Immature natural killer cell (primary cell): ENCODE measurements at regions not wholly inside any gene's neighbourhood (a gene's known extent, or its start where the extent isn't known, plus 50 kb on each side); places are given as distances from the start of the nearest gene placed in this dataset.
"Not testable (repeated sequence)": the region's sequence is repeated elsewhere in the genome, so short reads cannot be mapped to it uniquely, and the experiment has no call there.

Source experiments
- DNase-seq, 3 donors: peaks; one replicate each; pipeline ENCODE4 v3.0.0; 2022; ENCODE audit warnings: mixed read lengths in 1 of 3
- H3K27ac Mint-ChIP-seq, 6 donors: one replicate each; pipeline ENCODE4 v1.8.0; 2020; ENCODE audit warnings: mixed read lengths in 6 of 6, mild to moderate bottlenecking in 5 of 6, inconsistent platforms in 4 of 6, moderate library complexity in 3 of 6
- H3K27me3 Mint-ChIP-seq, 3 donors: one replicate each; pipeline ENCODE4 v1.8.0; 2020 to 2021; ENCODE audit warnings: low read depth in 3 of 3, mild to moderate bottlenecking in 3 of 3, mixed read lengths in 3 of 3, moderate library complexity in 3 of 3, inconsistent platforms in 1 of 3
- H3K36me3 Mint-ChIP-seq, 3 donors: one replicate each; pipeline ENCODE4 v1.8.0; 2020; ENCODE audit warnings: mixed read lengths in 3 of 3, inconsistent platforms in 2 of 3, mild to moderate bottlenecking in 2 of 3
- H3K4me1 Mint-ChIP-seq, 2 donors: one replicate each; pipeline ENCODE4 v1.8.0; 2020; ENCODE audit warnings: inconsistent platforms in 2 of 2, mild to moderate bottlenecking in 2 of 2, mixed read lengths in 2 of 2, moderate library complexity in 1 of 2
- H3K4me3 Mint-ChIP-seq, 5 donors: one replicate each; pipeline ENCODE4 v1.8.0; 2020; ENCODE audit warnings: mild to moderate bottlenecking in 5 of 5, mixed read lengths in 5 of 5, inconsistent platforms in 3 of 5, moderate library complexity in 3 of 5
- H3K9me3 Mint-ChIP-seq, 6 donors: one replicate each; pipeline ENCODE4 v1.8.0; 2020; ENCODE audit warnings: mild to moderate bottlenecking in 6 of 6, mixed read lengths in 6 of 6, inconsistent platforms in 4 of 6, moderate library complexity in 3 of 6

DNA sequence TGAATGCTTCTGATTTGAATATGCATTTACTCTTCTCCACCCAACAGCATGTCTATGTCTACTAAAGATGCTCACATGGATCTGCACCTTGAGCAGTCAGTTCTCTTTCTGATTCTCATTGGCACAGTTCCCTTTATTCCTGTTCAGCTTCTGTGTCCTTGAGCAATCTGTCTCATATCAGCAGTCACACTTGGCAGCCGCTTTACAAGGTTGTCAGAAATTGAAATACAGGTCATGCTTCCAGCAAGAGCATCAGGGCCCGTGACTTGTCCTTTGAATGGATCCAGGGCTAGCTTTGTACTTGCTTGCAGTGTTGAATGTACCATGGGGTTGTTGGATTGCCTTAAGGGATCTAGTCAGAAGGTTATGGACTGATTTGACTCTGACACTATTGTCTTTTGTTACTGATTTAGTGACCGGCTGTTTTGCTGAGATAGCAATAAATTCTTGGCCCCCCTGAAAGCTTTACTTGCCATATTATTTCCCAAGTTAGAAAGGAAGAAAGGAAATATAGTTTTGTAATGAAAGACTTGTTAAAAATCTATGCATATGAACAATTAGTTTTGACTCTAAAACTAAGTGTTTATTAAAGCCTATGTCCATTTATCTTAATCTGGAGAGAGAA lies 273.4 kb upstream of the ISL1 start:
- peaks cover 2 to 50% (median 15%) of the 10 kb centered on the region in 6 donors for H3K9me3 Mint-ChIP-seq
- H3K27ac Mint-ChIP-seq: no peak overlapping the region
- H3K4me3 Mint-ChIP-seq: no peak overlapping the region
- H3K4me1 Mint-ChIP-seq: no peaks in the 10 kb centered on the region
- H3K27me3 Mint-ChIP-seq: no peaks in the 10 kb centered on the region
- H3K36me3 Mint-ChIP-seq: no peaks in the 10 kb centered on the region
- no peak for DNase-seq

DNA sequence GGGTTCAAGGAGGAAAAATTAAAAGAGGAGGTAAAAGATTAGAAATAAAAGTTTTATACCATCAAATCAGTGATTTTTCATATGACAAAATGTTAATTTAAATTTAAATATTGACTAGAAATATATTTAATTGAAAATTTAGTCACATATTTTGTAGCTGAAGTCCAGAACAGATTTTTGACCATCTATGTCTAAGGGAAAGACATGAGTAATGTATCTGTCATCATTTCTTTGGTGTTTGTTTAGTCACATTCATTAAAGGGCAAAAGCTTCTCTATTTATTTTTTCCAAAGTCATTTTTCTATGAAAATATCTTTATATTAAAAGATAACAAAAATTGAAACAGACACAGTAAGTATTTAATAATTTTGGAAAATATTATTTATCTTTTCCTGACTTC lies 252.0 kb upstream of the ISL1 start:
- peaks cover 0 to 1% (median 0%) of the 10 kb centered on the region in 3 donors for H3K27me3 Mint-ChIP-seq
- peaks cover 0 to 3% (median 0%) of the 10 kb centered on the region in 3 donors for H3K36me3 Mint-ChIP-seq

DNA sequence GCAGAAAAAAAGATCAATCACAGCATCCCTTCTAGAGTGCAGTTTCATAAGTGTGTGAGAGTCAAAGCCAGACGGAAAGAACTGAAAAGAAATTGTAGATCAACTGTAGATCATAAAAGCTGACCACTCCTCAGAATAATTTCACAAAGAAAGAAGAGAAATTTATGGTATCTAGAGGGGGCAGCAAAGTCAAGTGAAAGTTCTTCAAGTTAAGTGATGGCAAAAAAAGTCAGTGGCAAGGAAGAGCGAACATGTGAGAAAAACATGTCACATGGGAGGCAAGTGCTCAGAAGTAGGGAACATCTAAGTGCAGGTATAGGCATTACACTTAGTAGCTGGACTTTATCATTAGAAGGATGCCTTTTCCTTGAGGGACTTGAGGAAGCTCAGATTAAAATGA lies 245.1 kb upstream of the ISL1 start:
- Mint-ChIP-seq H3K27me3 (peaks cover 0 to 1% (median 0%) of the 10 kb centered on the region in 3 donors), H3K27ac (no peak overlapping the region), H3K36me3 (peaks cover 0 to 2% (median 0%) of the 10 kb centered on the region in 3 donors), H3K4me1 (no peaks in the 10 kb centered on the region), H3K9me3 (peaks cover 19 to 53% (median 26%) of the 10 kb centered on the region in 6 donors), H3K4me3 (no peak overlapping the region)
- no peak for DNase-seq

More for the DNA sequence above, 252.0 kb upstream of the ISL1 start:
- Mint-ChIP-seq H3K9me3 (peaks cover 19 to 41% (median 22%) of the 10 kb centered on the region in 6 donors), H3K4me1 (no peaks in the 10 kb centered on the region), H3K4me3 (no peak overlapping the region), H3K27ac (no peak overlapping the region)
- DNase-seq: no peak

- peaks cover 0 to 4% (median 0%) of the 10 kb centered on the region in 3 donors for H3K27me3 Mint-ChIP-seq
- H3K36me3 Mint-ChIP-seq: no peaks in the 10 kb centered on the region
- DNase-seq: no peak
- no peak overlapping the region for H3K27ac Mint-ChIP-seq
- no peaks in the 10 kb centered on the region for H3K4me1 Mint-ChIP-seq
- no peak overlapping the region for H3K4me3 Mint-ChIP-seq
- H3K9me3 Mint-ChIP-seq: peaks cover 9 to 83% (median 52%) of the 10 kb centered on the region in 6 donors
These were observed 234.8 kb upstream of the ISL1 start for GRCh38 chr5:51148437-51148836.

GRCh38 chr5:51156222-51156621 lies 227.0 kb upstream of the ISL1 start:
- DNase-seq: no peak
- H3K4me3 Mint-ChIP-seq: no peak overlapping the region
- H3K36me3 Mint-ChIP-seq: peaks cover under 1 to 7% (median 1%) of the 10 kb centered on the region in 3 donors
- H3K27ac Mint-ChIP-seq: no peak overlapping the region
- H3K4me1 Mint-ChIP-seq: no peaks in the 10 kb centered on the region
- H3K27me3 Mint-ChIP-seq: no peaks in the 10 kb centered on the region
- peaks cover 15 to 52% (median 29%) of the 10 kb centered on the region in 6 donors for H3K9me3 Mint-ChIP-seq

DNA sequence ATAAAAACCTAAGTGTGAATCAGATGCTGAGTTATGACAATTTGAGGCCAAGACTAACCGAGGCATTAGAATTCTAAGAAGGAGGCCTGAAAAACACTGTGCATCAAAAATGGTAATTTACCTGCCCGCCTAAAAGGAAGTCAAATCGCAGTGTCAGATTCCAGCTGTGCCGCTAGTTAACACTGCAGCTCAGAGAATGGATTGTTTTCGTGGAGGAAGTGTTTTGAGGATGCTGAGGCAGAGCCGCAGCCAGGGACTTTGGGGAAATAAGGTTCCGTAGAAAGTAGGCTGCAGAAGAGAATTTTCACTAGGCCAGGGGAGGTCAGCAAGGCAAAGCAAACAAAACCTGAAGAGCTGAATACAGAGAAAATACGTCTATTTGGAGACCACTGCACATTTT lies 226.4 kb upstream of the ISL1 start:
- Mint-ChIP-seq H3K4me1 (no peaks in the 10 kb centered on the region), H3K27me3 (no peaks in the 10 kb centered on the region), H3K9me3 (peaks cover 15 to 53% (median 30%) of the 10 kb centered on the region in 6 donors), H3K36me3 (peaks cover 4 to 7% (median 4%) of the 10 kb centered on the region in 3 donors), H3K4me3 (no peak overlapping the region), H3K27ac (no peak overlapping the region)
- no peak for DNase-seq

DNA sequence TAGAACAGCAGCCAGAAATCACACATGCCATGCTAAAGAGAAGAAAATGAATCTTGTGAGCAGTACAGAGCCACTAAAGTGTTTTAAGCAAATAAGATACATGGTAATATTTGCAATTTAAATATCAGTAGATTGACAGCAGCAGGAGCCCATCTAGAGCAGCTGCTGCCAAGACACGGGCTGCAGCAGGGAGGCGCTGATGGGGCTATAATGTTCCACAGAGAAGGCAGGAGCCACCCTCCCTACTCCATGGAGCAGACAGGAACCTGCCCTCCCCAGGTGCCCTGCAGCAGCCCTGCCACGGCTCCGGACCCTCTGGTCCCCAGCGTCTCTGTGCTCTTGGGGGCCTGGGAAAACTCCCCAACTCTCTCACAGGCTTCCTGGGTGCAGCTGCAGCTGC lies 224.1 kb upstream of the ISL1 start:
- DNase-seq: no peak
- peaks cover 4 to 13% (median 4%) of the 10 kb centered on the region in 3 donors for H3K36me3 Mint-ChIP-seq
- no peak overlapping the region for H3K27ac Mint-ChIP-seq
- H3K9me3 Mint-ChIP-seq: peaks cover 24 to 60% (median 41%) of the 10 kb centered on the region in 6 donors
- H3K4me1 Mint-ChIP-seq: no peaks in the 10 kb centered on the region
- H3K27me3 Mint-ChIP-seq: peaks cover 0 to 2% (median 0%) of the 10 kb centered on the region in 3 donors
- H3K4me3 Mint-ChIP-seq: no peak overlapping the region

GRCh38 chr5:51159606-51160005 lies 223.6 kb upstream of the ISL1 start:
- no peak overlapping the region for H3K27ac Mint-ChIP-seq
- peaks cover 0 to 2% (median 0%) of the 10 kb centered on the region in 3 donors for H3K27me3 Mint-ChIP-seq
- peaks cover 4 to 10% (median 4%) of the 10 kb centered on the region in 3 donors for H3K36me3 Mint-ChIP-seq
- no peak for DNase-seq
- no peaks in the 10 kb centered on the region for H3K4me1 Mint-ChIP-seq
- no peak overlapping the region for H3K4me3 Mint-ChIP-seq
- peaks cover 24 to 60% (median 42%) of the 10 kb centered on the region in 6 donors for H3K9me3 Mint-ChIP-seq

DNA sequence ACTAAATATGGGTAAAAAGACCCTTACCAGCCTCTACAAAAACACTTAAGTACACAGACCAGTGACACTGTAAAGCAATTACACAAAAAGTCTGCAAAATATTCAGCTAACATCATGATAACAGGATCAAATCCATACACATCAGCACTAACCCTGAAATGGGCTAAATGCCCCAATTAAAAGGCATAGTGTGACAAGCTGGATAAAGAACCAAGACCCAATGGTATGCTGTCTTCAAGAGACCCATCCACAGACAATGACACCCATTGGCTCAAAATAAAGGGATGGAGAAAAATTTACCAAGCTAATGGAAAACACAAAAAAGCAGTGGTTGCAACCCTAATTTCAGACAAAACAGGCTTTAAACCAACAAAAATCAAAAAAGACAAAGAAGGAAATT lies 221.0 kb upstream of the ISL1 start:
- DNase-seq: no peak
- Mint-ChIP-seq H3K9me3 (peaks cover 24 to 55% (median 41%) of the 10 kb centered on the region in 6 donors), H3K27me3 (peaks cover 0 to 2% (median 2%) of the 10 kb centered on the region in 3 donors), H3K4me3 (no peak overlapping the region), H3K36me3 (peaks cover 4 to 10% (median 4%) of the 10 kb centered on the region in 3 donors), H3K27ac (no peak overlapping the region), H3K4me1 (no peaks in the 10 kb centered on the region)

- peaks cover 20 to 50% (median 35%) of the 10 kb centered on the region in 6 donors for H3K9me3 Mint-ChIP-seq
- not testable (repeated sequence) for H3K4me3 Mint-ChIP-seq, H3K27ac Mint-ChIP-seq, H3K4me1 Mint-ChIP-seq, DNase-seq, H3K36me3 Mint-ChIP-seq, H3K27me3 Mint-ChIP-seq
These were observed 217.6 kb upstream of the ISL1 start for GRCh38 chr5:51165621-51166020.

- no peaks in the 10 kb centered on the region for H3K36me3 Mint-ChIP-seq
- peaks cover 0 to 3% (median 0%) of the 10 kb centered on the region in 3 donors for H3K27me3 Mint-ChIP-seq
- no peaks in the 10 kb centered on the region for H3K4me1 Mint-ChIP-seq
- no peak overlapping the region for H3K27ac Mint-ChIP-seq
- peaks cover 0 to 14% (median 3%) of the 10 kb centered on the region in 6 donors for H3K9me3 Mint-ChIP-seq
- no peak for DNase-seq
- no peak overlapping the region for H3K4me3 Mint-ChIP-seq
These were observed 210.2 kb upstream of the ISL1 start for GRCh38 chr5:51172903-51173626.

DNA sequence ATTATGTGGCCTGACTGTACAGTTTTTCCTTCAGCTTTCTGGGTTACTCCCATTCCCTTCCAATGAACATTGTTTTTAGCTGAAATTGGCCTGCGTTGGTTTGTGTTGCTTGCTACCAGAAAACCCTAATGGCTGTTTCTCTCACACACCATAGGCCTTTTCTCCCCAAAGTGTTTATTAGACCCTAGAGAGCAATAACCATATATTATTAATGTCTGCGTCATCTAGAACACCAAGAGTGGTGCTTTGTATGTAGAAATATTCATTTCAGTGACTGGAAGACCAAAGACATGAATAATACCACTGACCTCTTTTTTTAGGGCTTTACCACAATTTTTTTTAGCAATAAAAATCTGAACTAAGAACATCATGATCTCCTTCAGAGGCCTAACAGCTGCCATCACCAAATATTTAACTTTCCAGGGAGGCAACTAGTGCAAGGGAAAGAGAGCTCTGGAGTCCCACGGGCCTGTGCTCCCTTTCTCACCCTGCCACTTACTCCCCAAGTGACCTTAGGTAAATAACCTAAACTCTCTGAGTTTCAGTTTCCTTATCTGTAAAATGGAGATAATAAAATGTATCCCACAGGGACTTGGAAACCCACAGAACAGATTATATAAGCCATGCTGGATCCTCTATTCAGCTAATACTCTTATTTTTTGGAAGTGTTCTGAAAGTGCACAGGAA lies 201.9 kb upstream of the ISL1 start:
- no peaks in the 10 kb centered on the region for H3K4me1 Mint-ChIP-seq
- H3K27ac Mint-ChIP-seq: no peak overlapping the region
- no peak overlapping the region for H3K4me3 Mint-ChIP-seq
- H3K9me3 Mint-ChIP-seq: peaks cover 4 to 23% (median 14%) of the 10 kb centered on the region in 6 donors
- H3K36me3 Mint-ChIP-seq: no peaks in the 10 kb centered on the region
- DNase-seq: no peak
- peaks cover 0 to 2% (median 0%) of the 10 kb centered on the region in 3 donors for H3K27me3 Mint-ChIP-seq

DNA sequence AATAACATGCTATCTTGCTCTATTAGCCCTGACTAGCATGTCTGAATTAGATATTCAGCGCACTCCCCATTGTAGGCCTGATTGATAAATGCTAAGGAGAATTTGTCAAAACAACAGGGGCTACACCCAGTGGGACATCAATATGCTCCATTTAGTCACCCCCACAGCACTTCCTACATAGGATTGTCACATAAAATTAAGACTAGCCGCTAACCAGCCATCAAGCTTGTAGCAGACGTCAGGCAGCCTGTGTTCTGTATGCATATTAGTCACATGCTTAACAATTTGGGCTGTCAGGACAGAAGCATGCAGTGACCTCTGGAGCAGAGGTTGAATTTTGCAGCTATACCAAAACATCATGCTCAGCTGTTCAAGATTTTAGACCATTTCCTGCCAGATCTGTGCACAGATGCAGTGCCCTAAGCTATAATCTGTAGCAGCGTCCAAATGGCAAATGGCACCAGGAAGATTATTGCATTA lies 197.4 kb upstream of the ISL1 start:
- Mint-ChIP-seq H3K9me3 (peaks cover 7 to 18% (median 11%) of the 10 kb centered on the region in 6 donors), H3K36me3 (no peaks in the 10 kb centered on the region), H3K27me3 (peaks cover 0 to under 1% (median 0%) of the 10 kb centered on the region in 3 donors)

More for the DNA sequence above, 197.4 kb upstream of the ISL1 start:
- no peak overlapping the region for H3K27ac Mint-ChIP-seq
- no peaks in the 10 kb centered on the region for H3K4me1 Mint-ChIP-seq
- no peak overlapping the region for H3K4me3 Mint-ChIP-seq
- no peak for DNase-seq
